22Rv1 (cell line): ENCODE measurements at regions not wholly inside any gene's neighbourhood (a gene's known extent, or its start where the extent isn't known, plus 50 kb on each side); places are given as distances from the start of the nearest gene placed in this dataset.

Experiments
- H3K27ac ChIP-seq: fragments of 450-650 bp; 2 replicates; pipeline ENCODE4 v1.5.1; 2017
- CTCF ChIP-seq: fragments of 450-650 bp; IDR thresholded peaks from 2 replicates; pipeline ENCODE4 v1.5.1; 2017; ENCODE audit warnings: mild to moderate bottlenecking
- ZFX ChIP-seq: fragments of 450-650 bp; IDR thresholded peaks from 2 replicates; pipeline ENCODE4 v1.6.1; 2017; ENCODE audit warnings: antibody characterized with exemption, borderline replicate concordance

GRCh38 chr11:37788141-37788877 lies 1190.3 kb upstream of the RAG2 start:
- no peak overlapping the region for H3K27ac ChIP-seq
- TF ChIP-seq CTCF, result no peak
- no peak for TF ChIP-seq ZFX

GRCh38 chr11:37786214-37786755 lies 1188.2 kb upstream of the RAG2 start:
- no peak for TF ChIP-seq ZFX
- no peak for TF ChIP-seq CTCF
- no peak overlapping the region for H3K27ac ChIP-seq

- no peak overlapping the region for H3K27ac ChIP-seq
Measured at GRCh38 chr11:37774441-37774840, 1176.4 kb upstream of the RAG2 start.

GRCh38 chr11:37770145-37770544 lies 1172.1 kb upstream of the RAG2 start:
- TF ChIP-seq ZFX (no peak), CTCF (no peak)
- H3K27ac ChIP-seq, result no peak overlapping the region

More at GRCh38 chr11:37774441-37774840, 1176.4 kb upstream of the RAG2 start:
- TF ChIP-seq CTCF (no peak), ZFX (no peak)

- no peak for TF ChIP-seq ZFX
- TF ChIP-seq CTCF, result no peak
- H3K27ac ChIP-seq, result no peak overlapping the region
Measured at GRCh38 chr11:37762079-37762478, 1164.0 kb upstream of the RAG2 start.

- TF ChIP-seq CTCF (no peak), ZFX (no peak)
Measured at GRCh38 chr11:37755521-37755920, 1157.5 kb upstream of the RAG2 start.

GRCh38 chr11:37748641-37749040 lies 1150.6 kb upstream of the RAG2 start:
- H3K27ac ChIP-seq, result no peak overlapping the region
- TF ChIP-seq ZFX (no peak), CTCF (no peak)

More at GRCh38 chr11:37755521-37755920, 1157.5 kb upstream of the RAG2 start:
- H3K27ac ChIP-seq, result no peak overlapping the region
